ENCODE measurements at regions not wholly inside any gene's neighbourhood (a gene's known extent, or its start where the extent isn't known, plus 50 kb on each side); places are given as distances from the start of the nearest gene placed in this dataset.

DNA sequence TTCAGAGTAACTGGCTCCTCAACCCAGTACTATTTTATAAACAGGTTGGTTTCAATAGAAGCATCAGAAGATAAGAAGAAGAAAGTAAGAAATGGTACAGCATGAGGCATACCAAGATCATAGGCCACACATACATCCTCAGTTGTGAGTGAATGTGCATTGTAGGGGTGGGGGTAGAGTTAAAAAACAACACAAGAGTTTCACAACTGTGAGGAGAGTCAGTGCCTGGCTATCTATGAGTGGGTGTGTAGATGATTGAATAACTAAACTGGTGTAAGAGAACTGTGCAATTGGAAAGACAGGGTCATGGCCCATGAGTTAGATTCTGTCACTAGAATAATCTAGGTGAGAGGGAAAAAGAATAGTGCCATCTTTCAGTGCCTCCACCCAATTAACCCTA, 748.2 kb upstream of the ACVR2A start:
- H3K36me3 Mint-ChIP-seq (ENCODE audit: low read depth), result no peaks in the 10 kb centered on the region
- no peaks in the 10 kb centered on the region for H3K9me3 Mint-ChIP-seq
- no peaks in the 10 kb centered on the region for H3K4me1 Mint-ChIP-seq (ENCODE audit: low read depth)
- peaks cover 3% of the 10 kb centered on the region for H3K27me3 Mint-ChIP-seq (ENCODE audit: low read depth)
- H3K4me3 Mint-ChIP-seq (ENCODE audit: low read depth), result no peak overlapping the region
- intact Hi-C loops (cut with micrococcal nuclease), result no loop called here
- no peak for DNase-seq (ENCODE audit: low spot score)
- no peak overlapping the region for H3K27ac Mint-ChIP-seq

DNA sequence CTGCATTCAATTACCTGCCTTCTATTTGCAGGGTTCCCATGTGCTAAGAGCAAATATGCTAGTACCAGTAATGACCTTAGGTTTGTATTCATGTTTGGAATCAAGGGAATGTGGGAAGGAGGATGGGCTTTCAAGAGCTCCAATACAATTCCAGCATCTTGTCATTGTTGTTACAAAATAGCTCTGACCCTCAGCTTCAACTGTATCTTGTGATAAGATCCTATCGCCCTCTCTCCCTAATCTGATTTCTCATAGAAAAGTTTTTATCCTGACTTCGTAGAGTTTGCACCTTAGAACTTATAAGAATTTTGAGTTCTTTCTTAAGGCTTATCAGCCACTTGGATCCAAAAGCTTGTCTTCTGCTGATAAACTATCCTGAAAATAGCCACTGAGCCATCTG, 749.5 kb upstream of the ACVR2A start:
- no peak for DNase-seq (ENCODE audit: low spot score)
- Mint-ChIP-seq H3K27ac (no peak overlapping the region), H3K4me3 (ENCODE audit: low read depth) (no peak overlapping the region), H3K36me3 (ENCODE audit: low read depth) (no peaks in the 10 kb centered on the region), H3K27me3 (ENCODE audit: low read depth) (peaks cover 3% of the 10 kb centered on the region), H3K9me3 (no peaks in the 10 kb centered on the region), H3K4me1 (ENCODE audit: low read depth) (no peaks in the 10 kb centered on the region)
- intact Hi-C loops (cut with micrococcal nuclease), result no loop called here

- no peaks in the 10 kb centered on the region for H3K4me1 Mint-ChIP-seq (ENCODE audit: low read depth)
- no peaks in the 10 kb centered on the region for H3K9me3 Mint-ChIP-seq
- DNase-seq (ENCODE audit: low spot score), result no peak
- no peaks in the 10 kb centered on the region for H3K36me3 Mint-ChIP-seq (ENCODE audit: low read depth)
- no peak overlapping the region for H3K4me3 Mint-ChIP-seq (ENCODE audit: low read depth)
- intact Hi-C loops (cut with micrococcal nuclease), result no loop called here
- H3K27ac Mint-ChIP-seq, result no peak overlapping the region
- peaks cover 3% of the 10 kb centered on the region for H3K27me3 Mint-ChIP-seq (ENCODE audit: low read depth)
Observed at GRCh38 chr2:147094077-147094476, 750.8 kb upstream of the ACVR2A start.

GRCh38 chr2:147092266-147092665, 752.6 kb upstream of the ACVR2A start:
- no peak overlapping the region for H3K4me3 Mint-ChIP-seq (ENCODE audit: low read depth)
- no peak overlapping the region for H3K27ac Mint-ChIP-seq
- intact Hi-C loops (cut with micrococcal nuclease), result no loop called here
- H3K9me3 Mint-ChIP-seq, result no peaks in the 10 kb centered on the region
- DNase-seq (ENCODE audit: low spot score), result no peak
- no peaks in the 10 kb centered on the region for H3K4me1 Mint-ChIP-seq (ENCODE audit: low read depth)
- H3K36me3 Mint-ChIP-seq (ENCODE audit: low read depth), result no peaks in the 10 kb centered on the region
- peaks cover 3% of the 10 kb centered on the region for H3K27me3 Mint-ChIP-seq (ENCODE audit: low read depth)

DNA sequence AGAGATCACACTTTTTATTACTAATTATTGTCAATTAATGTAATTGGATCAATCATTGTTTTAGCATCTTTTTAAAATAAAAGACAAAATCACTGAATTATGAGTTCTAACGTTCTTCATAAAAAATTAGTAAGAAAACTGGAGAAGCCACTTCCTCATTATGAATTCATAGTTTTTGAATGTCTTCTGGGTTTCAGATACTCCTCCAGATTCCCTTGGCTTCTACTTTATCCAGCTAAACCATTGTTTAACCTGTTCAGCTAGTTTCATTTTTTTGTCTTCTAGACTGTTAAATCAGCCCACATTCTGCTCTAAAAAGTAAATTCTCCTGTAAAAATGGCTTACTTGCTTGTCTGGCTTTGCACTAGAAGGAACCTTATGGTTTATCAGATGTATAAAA, 753.4 kb upstream of the ACVR2A start:
- no peaks in the 10 kb centered on the region for H3K4me1 Mint-ChIP-seq (ENCODE audit: low read depth)
- H3K27ac Mint-ChIP-seq, result no peak overlapping the region

GRCh38 chr2:147088871-147089270, 756.0 kb upstream of the ACVR2A start:
- no peak overlapping the region for H3K4me3 Mint-ChIP-seq (ENCODE audit: low read depth)
- H3K27me3 Mint-ChIP-seq (ENCODE audit: low read depth), result peaks cover 5% of the 10 kb centered on the region
- H3K27ac Mint-ChIP-seq, result no peak overlapping the region
- H3K4me1 Mint-ChIP-seq (ENCODE audit: low read depth), result no peaks in the 10 kb centered on the region
- no peak for DNase-seq (ENCODE audit: low spot score)
- intact Hi-C loops (cut with micrococcal nuclease), result no loop called here
- no peaks in the 10 kb centered on the region for H3K9me3 Mint-ChIP-seq
- H3K36me3 Mint-ChIP-seq (ENCODE audit: low read depth), result no peaks in the 10 kb centered on the region

More for the DNA sequence above, 753.4 kb upstream of the ACVR2A start:
- H3K36me3 Mint-ChIP-seq (ENCODE audit: low read depth), result no peaks in the 10 kb centered on the region
- H3K4me3 Mint-ChIP-seq (ENCODE audit: low read depth), result no peak overlapping the region
- peaks cover 3% of the 10 kb centered on the region for H3K27me3 Mint-ChIP-seq (ENCODE audit: low read depth)
- intact Hi-C loops (cut with micrococcal nuclease), result no loop called here
- no peak for DNase-seq (ENCODE audit: low spot score)
- no peaks in the 10 kb centered on the region for H3K9me3 Mint-ChIP-seq

- H3K4me1 Mint-ChIP-seq (ENCODE audit: low read depth), result peaks cover 5% of the 10 kb centered on the region
- H3K27me3 Mint-ChIP-seq (ENCODE audit: low read depth), result peaks cover 5% of the 10 kb centered on the region
- DNase-seq (ENCODE audit: low spot score), result no peak
- no peaks in the 10 kb centered on the region for H3K9me3 Mint-ChIP-seq
- H3K36me3 Mint-ChIP-seq (ENCODE audit: low read depth), result no peaks in the 10 kb centered on the region
- intact Hi-C loops (cut with micrococcal nuclease), result no loop called here
- no peak overlapping the region for H3K4me3 Mint-ChIP-seq (ENCODE audit: low read depth)
- H3K27ac Mint-ChIP-seq, result no peak overlapping the region
Observed at GRCh38 chr2:147086715-147087114, 758.1 kb upstream of the ACVR2A start.

GRCh38 chr2:147083664-147084063, 761.2 kb upstream of the ACVR2A start:
- intact Hi-C loops (cut with micrococcal nuclease), result loop anchor here (1.0 kb wide), 2 partner anchors 249 to 828 kb away; no protein-coding TSS in a partner anchor
- Mint-ChIP-seq H3K36me3 (ENCODE audit: low read depth) (no peaks in the 10 kb centered on the region), H3K9me3 (no peaks in the 10 kb centered on the region), H3K4me3 (ENCODE audit: low read depth) (no peak overlapping the region), H3K27me3 (ENCODE audit: low read depth) (peaks cover 5% of the 10 kb centered on the region), H3K27ac (no peak overlapping the region), H3K4me1 (ENCODE audit: low read depth) (peaks cover 5% of the 10 kb centered on the region)
- DNase-seq (ENCODE audit: low spot score), result no peak

- H3K9me3 Mint-ChIP-seq, result no peaks in the 10 kb centered on the region
- H3K27ac Mint-ChIP-seq, result no peak overlapping the region
- intact Hi-C loops (cut with micrococcal nuclease), result loop anchor here (1.0 kb wide), 2 partner anchors 249 to 828 kb away; no protein-coding TSS in a partner anchor
- no peak overlapping the region for H3K4me3 Mint-ChIP-seq (ENCODE audit: low read depth)
- peaks cover 5% of the 10 kb centered on the region for H3K4me1 Mint-ChIP-seq (ENCODE audit: low read depth)
- DNase-seq (ENCODE audit: low spot score), result peak; percentile 31
- H3K36me3 Mint-ChIP-seq (ENCODE audit: low read depth), result no peaks in the 10 kb centered on the region
- peaks cover 7% of the 10 kb centered on the region for H3K27me3 Mint-ChIP-seq (ENCODE audit: low read depth)
Observed at GRCh38 chr2:147082850-147083522, 761.8 kb upstream of the ACVR2A start.

GRCh38 chr2:147081831-147082230, 763.0 kb upstream of the ACVR2A start:
- Mint-ChIP-seq H3K27me3 (ENCODE audit: low read depth) (peaks cover 9% of the 10 kb centered on the region), H3K9me3 (no peaks in the 10 kb centered on the region), H3K4me1 (ENCODE audit: low read depth) (peaks cover 5% of the 10 kb centered on the region), H3K36me3 (ENCODE audit: low read depth) (no peaks in the 10 kb centered on the region), H3K27ac (no peak overlapping the region), H3K4me3 (ENCODE audit: low read depth) (no peak overlapping the region)
- DNase-seq (ENCODE audit: low spot score), result no peak
- intact Hi-C loops (cut with micrococcal nuclease), result no loop called here

GRCh38 chr2:147076634-147077033, 768.2 kb upstream of the ACVR2A start:
- Mint-ChIP-seq H3K4me3 (ENCODE audit: low read depth) (no peak overlapping the region), H3K27me3 (ENCODE audit: low read depth) (peaks cover 10% of the 10 kb centered on the region), H3K36me3 (ENCODE audit: low read depth) (no peaks in the 10 kb centered on the region), H3K9me3 (no peaks in the 10 kb centered on the region), H3K4me1 (ENCODE audit: low read depth) (no peaks in the 10 kb centered on the region), H3K27ac (no peak overlapping the region)
- no peak for DNase-seq (ENCODE audit: low spot score)
- intact Hi-C loops (cut with micrococcal nuclease), result no loop called here

DNA sequence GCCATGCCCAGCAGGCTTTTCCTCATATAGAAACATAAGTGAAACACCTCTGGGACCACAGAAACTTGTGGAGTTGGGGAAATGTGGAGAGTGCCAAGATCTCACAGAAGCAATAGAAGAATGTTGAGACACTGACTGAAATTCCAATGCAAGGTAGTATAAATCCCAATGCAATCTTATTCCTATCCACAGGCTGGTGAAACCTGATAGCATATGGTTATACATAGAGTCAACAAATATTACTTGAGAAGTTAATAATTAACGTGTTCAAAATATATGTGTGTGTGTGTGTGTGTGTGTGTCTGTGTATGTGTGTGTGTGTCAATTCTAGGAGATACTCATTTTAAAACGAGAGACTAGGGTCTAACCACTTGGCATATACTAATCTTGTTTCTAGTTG, 776.8 kb upstream of the ACVR2A start:
- no peaks in the 10 kb centered on the region for H3K36me3 Mint-ChIP-seq (ENCODE audit: low read depth)
- DNase-seq (ENCODE audit: low spot score), result no peak
- intact Hi-C loops (cut with micrococcal nuclease), result no loop called here
- H3K27ac Mint-ChIP-seq, result no peak overlapping the region
- no peaks in the 10 kb centered on the region for H3K27me3 Mint-ChIP-seq (ENCODE audit: low read depth)
- H3K4me3 Mint-ChIP-seq (ENCODE audit: low read depth), result no peak overlapping the region
- no peaks in the 10 kb centered on the region for H3K4me1 Mint-ChIP-seq (ENCODE audit: low read depth)
- H3K9me3 Mint-ChIP-seq, result peaks cover 7% of the 10 kb centered on the region

- intact Hi-C loops (cut with micrococcal nuclease), result no loop called here
- no peak for DNase-seq (ENCODE audit: low spot score)
- H3K4me3 Mint-ChIP-seq (ENCODE audit: low read depth), result no peak overlapping the region
- peaks cover 7% of the 10 kb centered on the region for H3K9me3 Mint-ChIP-seq
- no peaks in the 10 kb centered on the region for H3K4me1 Mint-ChIP-seq (ENCODE audit: low read depth)
- H3K36me3 Mint-ChIP-seq (ENCODE audit: low read depth), result no peaks in the 10 kb centered on the region
- no peaks in the 10 kb centered on the region for H3K27me3 Mint-ChIP-seq (ENCODE audit: low read depth)
- no peak overlapping the region for H3K27ac Mint-ChIP-seq
Observed at GRCh38 chr2:147067136-147067535, 777.7 kb upstream of the ACVR2A start.

- Mint-ChIP-seq H3K4me1 (ENCODE audit: low read depth) (no peaks in the 10 kb centered on the region), H3K36me3 (ENCODE audit: low read depth) (no peaks in the 10 kb centered on the region), H3K9me3 (peaks cover 7% of the 10 kb centered on the region), H3K27ac (no peak overlapping the region), H3K27me3 (ENCODE audit: low read depth) (peaks cover 3% of the 10 kb centered on the region), H3K4me3 (ENCODE audit: low read depth) (no peak overlapping the region)
- DNase-seq (ENCODE audit: low spot score), result no peak
- intact Hi-C loops (cut with micrococcal nuclease), result no loop called here
Observed at GRCh38 chr2:147062073-147062472, 782.8 kb upstream of the ACVR2A start.
